Left hindlimb (tissue), 1 donor: ENCODE measurements at regions not wholly inside any gene's neighbourhood (a gene's known extent, or its start where the extent isn't known, plus 50 kb on each side); places are given as distances from the start of the nearest gene placed in this dataset.
A peak's percentile ranks its signal among the peaks of the same experiment; 100 is the strongest.

Source experiments
- DNase-seq: peaks from one replicate; pipeline ENCODE4 v3.0.0-alpha.2; 2018

- DNase-seq, result no peak
These were observed 163.5 kb upstream of the LYZL2 start for GRCh38 chr10:30793093-30793492.

DNA sequence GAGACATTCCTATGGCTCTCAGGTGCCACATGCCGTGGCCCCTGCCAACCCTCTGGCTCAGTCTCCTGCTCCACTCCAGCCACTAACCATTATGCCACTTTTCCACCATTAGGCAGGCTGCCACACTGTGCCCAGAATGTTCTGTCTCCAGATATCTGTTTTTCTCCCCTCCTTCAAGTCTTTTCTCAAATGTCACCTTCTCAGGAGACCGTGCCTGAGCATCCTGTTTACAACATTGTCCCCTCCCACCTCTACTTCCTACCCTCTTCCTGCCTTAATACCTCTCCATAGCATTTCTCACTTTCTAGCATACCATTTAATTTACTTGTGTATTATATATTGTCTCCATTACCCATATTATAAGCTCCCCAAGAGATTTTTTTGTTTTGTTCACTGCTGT is 162.5 kb upstream of the LYZL2 start:
- DNase-seq, result no peak

- DNase-seq, result no peak
These were observed 161.7 kb upstream of the LYZL2 start for GRCh38 chr10:30791197-30791611.

GRCh38 chr10:30789806-30790205 is 160.3 kb upstream of the LYZL2 start:
- no peak for DNase-seq

GRCh38 chr10:30788307-30788706 is 158.8 kb upstream of the LYZL2 start:
- DNase-seq, result no peak

DNA sequence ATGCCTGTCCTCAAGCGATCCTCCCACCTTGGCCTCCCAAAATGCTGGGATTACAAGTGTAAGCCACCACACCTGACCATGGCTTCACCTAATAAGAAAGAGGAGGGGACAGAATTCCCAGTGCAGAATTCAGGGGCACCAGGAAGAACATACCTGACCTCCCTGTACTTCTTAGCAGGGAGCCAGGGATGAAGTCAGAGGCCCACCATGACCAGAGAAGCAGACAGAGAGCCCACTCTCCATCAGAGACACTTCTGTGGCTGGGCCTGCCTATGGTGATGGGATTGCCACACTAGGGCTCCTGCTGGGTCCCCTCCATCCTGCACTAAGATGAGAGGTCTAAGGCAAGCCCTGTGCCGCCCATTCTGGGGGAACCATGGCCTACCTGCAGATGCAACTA is 157.4 kb upstream of the LYZL2 start:
- no peak for DNase-seq

GRCh38 chr10:30786131-30786530 is 156.6 kb upstream of the LYZL2 start:
- no peak for DNase-seq

DNA sequence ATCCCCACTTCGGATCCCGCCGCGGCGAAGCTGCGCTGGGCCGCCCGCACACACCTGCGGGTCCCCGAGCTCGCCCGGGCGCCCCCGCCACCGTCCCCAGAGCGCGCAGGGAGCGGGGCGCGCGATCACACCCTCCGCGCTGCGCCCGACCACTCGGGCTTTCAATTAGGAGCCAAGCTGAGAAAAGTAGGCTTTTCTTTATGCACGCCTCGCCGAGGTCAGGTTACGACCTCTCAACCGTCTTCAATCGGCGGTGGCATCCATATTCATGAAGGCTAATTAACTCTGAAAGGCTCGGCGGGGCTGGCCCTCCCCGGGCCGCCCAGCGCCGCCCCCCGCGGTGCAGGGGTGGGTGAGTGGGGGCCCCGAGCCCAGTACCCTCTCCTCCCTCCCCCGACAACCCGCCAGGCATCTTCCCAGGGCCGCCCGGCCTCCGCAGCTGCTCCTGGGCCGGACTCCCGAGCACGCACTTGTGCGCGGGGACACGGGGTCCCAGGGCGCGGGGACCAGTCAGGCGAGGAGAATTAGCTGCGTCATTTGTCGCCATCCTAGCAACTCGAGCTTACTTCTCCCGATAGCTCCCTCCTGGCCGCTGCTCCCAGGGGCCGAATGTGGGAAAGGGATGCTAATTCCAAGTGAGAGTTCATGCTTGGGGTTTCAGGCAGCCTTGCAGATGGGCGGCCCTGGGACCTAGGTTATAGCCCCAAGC is 155.5 kb upstream of the LYZL2 start:
- peak; percentile 87 for DNase-seq

- DNase-seq, result no peak
These were observed 155.0 kb upstream of the LYZL2 start for GRCh38 chr10:30784524-30784896.

GRCh38 chr10:30783939-30784501 is 154.5 kb upstream of the LYZL2 start:
- peak; percentile 94 for DNase-seq

DNA sequence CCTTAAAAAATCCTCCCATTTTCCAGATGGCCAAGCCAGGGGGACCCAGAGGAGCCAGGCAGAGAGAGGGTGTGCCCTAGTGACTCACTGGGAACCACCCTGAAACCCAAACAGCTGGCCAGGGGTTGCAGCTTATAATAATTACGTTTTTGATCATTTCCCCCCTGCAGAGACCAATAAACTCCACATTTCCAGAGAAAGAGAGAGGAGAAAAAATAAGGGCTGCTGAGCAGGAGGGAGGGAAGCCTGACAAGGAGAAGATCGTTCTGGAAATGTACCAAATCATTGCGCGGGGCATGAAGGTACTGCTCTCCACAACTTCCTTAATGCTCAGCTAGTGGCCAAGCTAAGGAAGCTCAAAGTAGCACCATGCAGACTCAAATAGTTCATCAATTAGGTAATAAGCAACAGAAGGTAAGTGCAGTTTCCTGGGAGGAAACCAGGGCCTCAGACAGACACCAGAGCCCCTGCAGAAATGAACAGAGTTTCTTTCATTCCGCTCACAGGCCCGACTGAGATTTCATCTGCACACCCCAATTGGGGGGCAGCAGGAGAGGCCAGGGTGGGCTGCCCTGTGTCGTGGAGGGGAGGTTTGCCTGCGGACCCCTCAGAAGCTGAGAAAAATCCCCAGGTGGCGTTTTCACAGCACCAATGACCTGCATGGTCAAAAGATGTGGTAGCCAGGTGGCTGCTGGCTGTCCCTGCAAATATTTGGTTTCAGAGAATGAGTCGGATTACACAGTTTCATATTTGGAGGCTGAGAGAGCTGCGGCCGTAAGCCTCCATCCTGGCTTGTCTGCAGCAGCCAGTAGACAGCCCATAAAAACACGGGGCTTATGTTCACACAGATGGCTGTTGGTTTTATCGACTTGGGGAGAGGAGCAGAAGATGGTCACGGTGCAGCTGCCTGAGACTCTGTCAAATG is 153.2 kb upstream of the LYZL2 start:
- peak; percentile 50 for DNase-seq

- no peak for DNase-seq
These were observed 152.6 kb upstream of the LYZL2 start for GRCh38 chr10:30782157-30782536.

DNA sequence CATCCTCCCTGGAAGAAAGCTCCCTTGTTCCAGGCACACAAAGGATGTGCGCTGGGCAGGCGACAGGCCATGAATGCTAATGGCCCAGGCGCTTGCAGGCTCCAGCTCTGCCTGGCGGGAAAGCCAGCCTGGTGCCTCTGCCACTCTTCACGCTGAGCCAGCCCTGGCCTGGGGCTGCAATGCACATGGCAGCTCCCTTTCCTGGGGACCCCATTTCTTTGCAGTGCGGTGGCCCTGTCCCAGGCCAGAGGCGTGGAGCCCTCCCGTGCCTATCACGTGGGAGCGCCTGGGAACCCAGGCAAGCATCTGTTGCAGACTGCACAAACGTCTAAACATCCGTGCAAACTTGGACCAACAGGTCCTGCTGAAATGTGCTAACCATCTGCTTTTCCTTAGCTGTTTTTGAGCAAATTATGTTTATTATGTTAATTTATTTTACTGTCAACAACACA is 152.1 kb upstream of the LYZL2 start:
- DNase-seq, result no peak

GRCh38 chr10:30778769-30779168 is 149.2 kb upstream of the LYZL2 start:
- DNase-seq, result no peak

- peak; percentile 82 for DNase-seq
These were observed 146.4 kb upstream of the LYZL2 start for GRCh38 chr10:30775779-30776591.

GRCh38 chr10:30774261-30774660 is 144.7 kb upstream of the LYZL2 start:
- no peak for DNase-seq

GRCh38 chr10:30773501-30773900 is 143.9 kb upstream of the LYZL2 start:
- no peak for DNase-seq

DNA sequence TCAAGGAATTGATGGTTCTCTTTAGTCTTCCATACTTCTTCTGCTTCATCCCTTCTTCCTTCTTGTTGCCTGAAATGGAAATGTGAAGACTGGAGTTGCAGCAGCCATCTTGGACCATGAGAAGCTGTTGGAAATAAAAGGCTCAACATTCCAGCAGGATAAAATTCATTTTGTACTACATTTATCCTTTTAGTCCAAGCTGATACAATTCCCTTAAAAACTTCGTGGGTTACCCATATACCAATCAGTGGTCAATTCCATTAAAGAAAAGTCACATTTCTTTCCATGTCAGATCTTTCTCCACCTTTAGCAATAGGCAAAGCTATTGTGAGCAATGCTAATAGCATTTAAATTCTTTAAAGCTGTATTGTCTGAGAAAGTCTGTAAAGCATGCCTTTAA is 141.3 kb upstream of the LYZL2 start:
- DNase-seq, result no peak

DNA sequence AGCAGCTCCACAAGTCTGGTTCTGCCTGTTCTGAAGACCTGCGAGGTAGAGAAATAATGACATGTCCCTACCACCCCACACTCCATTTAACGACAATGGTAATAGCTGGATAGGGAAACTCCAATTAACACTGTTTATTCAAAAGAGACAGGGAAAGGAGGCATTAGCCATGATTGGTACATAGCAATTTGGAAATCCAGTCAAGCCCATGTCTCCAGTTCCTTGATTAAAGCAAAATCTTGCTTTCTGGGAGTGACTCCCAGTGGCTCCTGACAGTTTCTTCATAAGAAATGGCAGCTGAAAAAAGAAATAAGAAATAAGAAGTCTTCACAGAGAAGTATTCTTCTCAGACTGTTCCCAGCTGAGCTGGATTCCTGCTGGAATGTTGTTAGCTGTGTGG is 140.7 kb upstream of the LYZL2 start:
- no peak for DNase-seq

DNA sequence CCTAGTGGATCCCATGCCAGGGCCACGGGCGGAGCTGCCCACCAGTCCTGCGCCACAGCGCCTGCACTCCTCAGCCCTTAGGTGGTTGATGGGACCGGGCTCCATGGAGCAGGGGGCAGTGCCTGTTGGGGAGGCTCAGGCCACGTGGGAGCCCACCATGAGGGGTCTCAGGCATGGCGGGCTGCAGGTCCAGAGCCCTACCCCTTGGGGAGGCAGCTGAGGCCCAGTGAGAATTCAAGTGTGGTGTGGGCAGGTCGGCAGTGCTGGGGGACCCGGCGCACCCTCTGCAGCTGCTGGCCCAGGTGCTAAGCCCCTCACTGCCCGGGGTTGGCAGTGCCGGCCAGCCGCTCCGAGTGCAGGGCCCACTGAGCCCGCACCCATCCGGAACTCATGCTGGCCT is 139.8 kb upstream of the LYZL2 start:
- peak; percentile 23 for DNase-seq

DNA sequence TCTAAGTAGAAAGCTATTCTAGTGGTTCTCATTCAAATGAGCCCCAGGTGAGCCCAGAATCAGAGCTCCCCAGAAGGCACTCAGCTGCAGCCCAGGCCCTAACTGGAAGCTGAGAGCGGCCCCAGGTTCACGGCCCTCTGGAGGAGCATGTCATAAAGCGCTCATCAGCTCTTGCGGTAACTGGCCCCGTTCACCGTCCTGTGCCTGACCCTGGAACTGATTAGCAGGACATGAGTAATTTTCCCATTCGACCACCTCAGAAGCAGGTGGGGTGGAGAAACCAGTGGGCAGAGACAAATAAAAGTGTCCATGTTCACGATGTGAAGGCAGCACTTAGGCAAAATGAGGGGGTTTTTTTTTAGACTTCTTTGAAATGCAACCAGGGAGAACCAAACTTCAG is 136.1 kb upstream of the LYZL2 start:
- peak; percentile 63 for DNase-seq

- peak; percentile 21 for DNase-seq
These were observed 135.6 kb upstream of the LYZL2 start for GRCh38 chr10:30765022-30765615.

GRCh38 chr10:30763918-30764317 is 134.4 kb upstream of the LYZL2 start:
- DNase-seq, result peak; percentile 30
